Sigmoid colon (tissue), 4 donors: ENCODE measurements at regions not wholly inside any gene's neighbourhood (a gene's known extent, or its start where the extent isn't known, plus 50 kb on each side); places are given as distances from the start of the nearest gene placed in this dataset.

ENCODE experiments used
- CTCF ChIP-seq, 4 experiments: fragments of 450-650 bp in 3 of 4; fragments of 200-600 bp in 1 of 4; IDR thresholded peaks; one replicate each; pipeline ENCODE4 v1.5.1; 2016 to 2019; ENCODE audit warnings: antibody characterized with exemption in 4 of 4, mild to moderate bottlenecking in 3 of 4, moderate library complexity in 2 of 4
- EP300 ChIP-seq, 4 donors: sonication (generic); formaldehyde crosslinking; IDR thresholded peaks; one replicate each; pipeline ENCODE4 v1.6.1; 2017; ENCODE audit warnings: antibody characterized with exemption in 4 of 4
- POLR2A ChIP-seq, 2 donors: fragments of 450-650 bp; IDR thresholded peaks; one replicate each; pipeline ENCODE4 v1.6.1; 2016; ENCODE audit warnings: antibody characterized with exemption in 2 of 2, mild to moderate bottlenecking in 2 of 2, moderate library complexity in 2 of 2

GRCh38 chr13:83943530-83944279, 61.4 kb upstream of the SLITRK1 start:
- TF ChIP-seq CTCF (IDR thresholded peaks at IDR 0.05), result no peak
- TF ChIP-seq POLR2A (IDR thresholded peaks at IDR 0.05), result no peak
- TF ChIP-seq EP300 (IDR thresholded peaks at IDR 0.05), result no peak
